GM06990 (cell line): ENCODE measurements at regions not wholly inside any gene's neighbourhood (a gene's known extent, or its start where the extent isn't known, plus 50 kb on each side); places are given as distances from the start of the nearest gene placed in this dataset.

Source experiments
- DNase-seq: peaks from one replicate; pipeline ENCODE4 v3.0.0-alpha.2; 2011; ENCODE audit not compliant: insufficient read length; ENCODE audit errors: extremely low read depth
- H3K27me3 ChIP-seq: replicated peaks from 2 replicates; pipeline ENCODE4 v1.6.0; 2011; ENCODE audit warnings: low read length; ENCODE audit not compliant: control insufficient read depth, insufficient read depth
- H3K36me3 ChIP-seq: 2 replicates; pipeline ENCODE4 v1.5.1; 2011; ENCODE audit warnings: low read length; ENCODE audit not compliant: control insufficient read depth, insufficient read depth
- H3K4me3 ChIP-seq: replicated peaks from 2 replicates; pipeline ENCODE4 v1.5.1; 2011; ENCODE audit warnings: low read depth, mild to moderate bottlenecking, control low read depth, low read length
- CTCF ChIP-seq: IDR thresholded peaks from 2 replicates; pipeline ENCODE4 v1.5.1; 2011; ENCODE audit warnings: low read length, control low read depth, mild to moderate bottlenecking, inconsistent platforms; ENCODE audit not compliant: insufficient read depth, poor library complexity, severe bottlenecking

GRCh38 chr14:66239589-66239988, 246.6 kb upstream of the CCDC196 start:
- Histone ChIP-seq H3K4me3 (no peak overlapping the region), H3K36me3 (no peaks in the 10 kb centered on the region), H3K27me3 (no peaks in the 10 kb centered on the region; the same call in 1 of the 2 replicates)
- TF ChIP-seq CTCF: no peak
- no peak for DNase-seq

- no peak for TF ChIP-seq CTCF
- no peak for DNase-seq
- no peak overlapping the region for H3K4me3 ChIP-seq
- H3K27me3 ChIP-seq: peaks cover 1% of the 10 kb centered on the region
- H3K36me3 ChIP-seq: no peaks in the 10 kb centered on the region
These were observed 246.1 kb upstream of the CCDC196 start for GRCh38 chr14:66240105-66240504.

GRCh38 chr14:66242001-66242400, 244.2 kb upstream of the CCDC196 start:
- peaks cover 1% of the 10 kb centered on the region for H3K27me3 ChIP-seq
- TF ChIP-seq CTCF: no peak
- no peak for DNase-seq
- no peaks in the 10 kb centered on the region for H3K36me3 ChIP-seq
- H3K4me3 ChIP-seq: no peak overlapping the region

- Histone ChIP-seq H3K4me3 (no peak overlapping the region), H3K36me3 (no peaks in the 10 kb centered on the region), H3K27me3 (peaks cover 1% of the 10 kb centered on the region; the same call in 1 of the 2 replicates)
- no peak for TF ChIP-seq CTCF
- DNase-seq: no peak
These were observed 241.3 kb upstream of the CCDC196 start for GRCh38 chr14:66244834-66245233.

GRCh38 chr14:66247662-66248193, 238.4 kb upstream of the CCDC196 start:
- no peak for TF ChIP-seq CTCF
- Histone ChIP-seq H3K27me3 (peaks cover 1% of the 10 kb centered on the region; the same call in 1 of the 2 replicates), H3K36me3 (no peaks in the 10 kb centered on the region), H3K4me3 (no peak overlapping the region)
- no peak for DNase-seq

- Histone ChIP-seq H3K27me3 (peaks cover 1% of the 10 kb centered on the region; the same call in 1 of the 2 replicates), H3K4me3 (no peak overlapping the region), H3K36me3 (no peaks in the 10 kb centered on the region)
- TF ChIP-seq CTCF: no peak
- no peak for DNase-seq
These were observed 237.9 kb upstream of the CCDC196 start for GRCh38 chr14:66248256-66248655.
